Activated CD4-positive, alpha-beta T cell treated with anti-CD3 and anti-CD28 coated beads, Interleukin-2, amount 10 ng/mL, durations not matched to agents 7 days and 5 days (primary cell): ENCODE measurements at regions not wholly inside any gene's neighbourhood (a gene's known extent, or its start where the extent isn't known, plus 50 kb on each side); places are given as distances from the start of the nearest gene placed in this dataset.

Experiments
- CTCF ChIA-PET: fragments of 350-600 bp; sonication (Branson Sonifier 250); formaldehyde crosslinking; loops from one replicate; lab custom pipeline; 2021; ENCODE audit warnings: antibody characterized with exemption; lab: Charles Lee
- POLR2A ChIA-PET: fragments of 350-600 bp; sonication (Branson Sonifier 250); formaldehyde crosslinking; loops from one replicate; lab custom pipeline; 2021; ENCODE audit warnings: antibody characterized with exemption; lab: Charles Lee
- DNase-seq: peaks from one replicate; pipeline ENCODE4 v3.0.0-alpha.2; 2020
- H3K27ac Mint-ChIP-seq: one replicate; pipeline ENCODE4 v1.8.0; 2021; ENCODE audit warnings: mild to moderate bottlenecking, moderate library complexity, mixed read lengths
- H3K27me3 Mint-ChIP-seq: one replicate; pipeline ENCODE4 v1.8.0; 2021; ENCODE audit warnings: mixed read lengths
- H3K36me3 Mint-ChIP-seq: one replicate; pipeline ENCODE4 v1.8.0; 2021; ENCODE audit warnings: low read depth, mixed read lengths
- H3K4me1 Mint-ChIP-seq: one replicate; pipeline ENCODE4 v1.8.0; 2021; ENCODE audit warnings: mixed read lengths
- H3K4me3 Mint-ChIP-seq: one replicate; pipeline ENCODE4 v1.8.0; 2021; ENCODE audit warnings: mild to moderate bottlenecking, moderate library complexity, mixed read lengths
- H3K9me3 Mint-ChIP-seq: one replicate; pipeline ENCODE4 v1.8.0; 2021; ENCODE audit warnings: mixed read lengths

DNA sequence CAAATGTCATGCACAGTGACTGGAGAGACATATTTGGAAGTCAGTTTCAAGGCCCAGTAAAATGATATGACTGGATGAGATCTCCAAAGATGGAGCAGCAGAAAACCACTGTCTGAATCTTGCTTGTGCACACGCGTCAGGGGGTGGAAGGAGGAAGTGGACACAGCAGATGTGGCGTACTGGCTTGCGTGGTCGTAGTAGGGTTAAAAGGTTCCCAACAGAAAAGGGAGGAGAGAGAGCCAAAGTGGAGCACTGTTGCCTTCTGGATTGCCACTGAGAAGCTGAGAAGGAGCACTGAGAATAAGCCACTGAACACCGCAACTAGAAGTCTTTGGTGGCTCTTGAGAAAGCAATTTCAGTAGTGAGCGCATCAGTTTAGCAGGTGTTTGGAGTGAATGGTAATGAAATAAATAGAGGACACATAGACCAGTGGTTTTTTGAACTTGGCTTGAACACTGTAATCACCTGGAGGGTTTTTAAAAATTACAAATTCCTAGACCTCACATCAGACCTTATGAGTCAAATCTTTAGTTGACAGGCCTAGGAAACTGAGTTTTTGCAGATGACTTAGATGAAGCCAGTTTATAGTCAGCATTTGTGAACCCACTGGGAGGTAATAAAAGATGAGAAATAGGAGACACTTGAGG lies 227.3 kb downstream of the PTEN start:
- CTCF ChIA-PET = interaction anchor here (1.0 to 2.3 kb wide), 3 partner anchors 10 to 298 kb away, joined by 5 to 6 read pairs (median 5); no protein-coding TSS in a partner anchor
- no peak for DNase-seq
- Mint-ChIP-seq H3K4me3 (no peak overlapping the region), H3K27ac (peak overlapping the region; percentile 90), H3K9me3 (peaks cover 8% of the 10 kb centered on the region), H3K36me3 (peaks cover 18% of the 10 kb centered on the region), H3K27me3 (peaks cover 41% of the 10 kb centered on the region), H3K4me1 (peaks cover 38% of the 10 kb centered on the region)
- POLR2A ChIA-PET = interaction anchor here (0.7 to 0.9 kb wide), 2 partner anchors 215 to 227 kb away, joined by 3 to 4 read pairs; partner anchors contain the start of genes KLLN and PTEN

DNA sequence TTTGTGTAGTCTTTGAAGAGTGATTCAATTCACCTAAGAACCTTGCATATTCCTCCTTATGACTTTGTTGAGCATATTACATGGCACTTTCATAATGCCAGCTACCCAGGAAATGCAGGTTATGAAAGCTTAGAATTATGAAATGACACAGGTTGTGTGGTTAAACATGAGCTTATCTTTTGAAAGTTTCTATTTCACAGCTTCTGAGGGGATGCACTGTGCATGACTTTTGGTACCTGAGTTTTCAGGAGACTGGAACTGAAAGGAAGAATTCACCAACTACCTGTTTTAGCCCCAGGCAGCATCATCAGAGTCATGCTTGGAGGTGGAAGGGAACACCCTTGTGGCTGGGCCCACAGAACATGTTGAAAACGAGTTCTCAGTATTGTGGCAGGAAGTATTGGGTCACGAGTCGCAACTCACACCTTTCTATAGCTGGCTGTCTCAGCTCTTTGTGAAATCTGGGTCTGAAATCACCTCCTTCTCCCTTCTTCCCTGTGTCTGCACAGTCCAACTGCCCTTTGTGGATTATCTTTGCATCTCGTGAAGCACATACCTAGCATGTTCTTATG lies 228.2 kb downstream of the PTEN start:
- H3K36me3 Mint-ChIP-seq = peaks cover 18% of the 10 kb centered on the region
- peak overlapping the region; percentile 90 for H3K27ac Mint-ChIP-seq
- ChIA-PET CTCF (interaction anchor here (1.0 to 2.3 kb wide), 5 partner anchors 9 to 297 kb away, joined by 3 to 6 read pairs (median 5); no protein-coding TSS in a partner anchor), POLR2A (interaction anchor here (0.5 to 0.9 kb wide), 5 partner anchors 180 to 278 kb away, joined by 3 to 8 read pairs (median 3); partner anchors contain the start of genes KLLN and PTEN)
- H3K27me3 Mint-ChIP-seq = peaks cover 40% of the 10 kb centered on the region
- peak overlapping the region; percentile 4 for H3K4me3 Mint-ChIP-seq
- peaks cover 38% of the 10 kb centered on the region for H3K4me1 Mint-ChIP-seq
- peaks cover 8% of the 10 kb centered on the region for H3K9me3 Mint-ChIP-seq
- peak; percentile 86 for DNase-seq

DNA sequence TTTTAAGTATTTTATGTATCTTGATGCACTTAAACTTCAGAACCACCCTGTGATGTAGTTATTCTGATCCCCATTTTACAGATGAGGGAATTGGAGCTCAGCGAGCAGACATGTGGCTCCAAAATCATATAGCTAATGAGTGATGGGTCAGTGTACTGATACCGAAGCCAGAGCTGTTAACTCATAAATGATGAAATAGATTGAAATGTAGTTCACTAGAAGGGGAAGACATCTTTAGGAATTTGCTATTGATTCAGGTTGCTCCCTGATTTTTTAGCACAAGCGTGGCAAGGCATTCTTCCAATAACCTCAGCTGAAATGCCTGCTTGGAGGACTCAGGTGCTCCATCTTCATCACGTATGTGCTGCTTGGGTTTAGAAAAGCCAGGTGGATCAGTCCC lies 228.8 kb downstream of the PTEN start:
- peaks cover 17% of the 10 kb centered on the region for H3K36me3 Mint-ChIP-seq
- ChIA-PET CTCF (interaction anchor here (1.0 to 2.3 kb wide), 4 partner anchors 8 to 296 kb away, joined by 3 to 6 read pairs (median 4); no protein-coding TSS in a partner anchor), POLR2A (interaction anchor here (0.9 kb wide), 1 partner anchor 179 kb away, joined by 3 read pairs; no protein-coding TSS in a partner anchor)
- no peak for DNase-seq
- peaks cover 38% of the 10 kb centered on the region for H3K4me1 Mint-ChIP-seq
- peaks cover 38% of the 10 kb centered on the region for H3K27me3 Mint-ChIP-seq
- peaks cover 8% of the 10 kb centered on the region for H3K9me3 Mint-ChIP-seq
- H3K4me3 Mint-ChIP-seq = no peak overlapping the region
- H3K27ac Mint-ChIP-seq = peak overlapping the region; percentile 71

DNA sequence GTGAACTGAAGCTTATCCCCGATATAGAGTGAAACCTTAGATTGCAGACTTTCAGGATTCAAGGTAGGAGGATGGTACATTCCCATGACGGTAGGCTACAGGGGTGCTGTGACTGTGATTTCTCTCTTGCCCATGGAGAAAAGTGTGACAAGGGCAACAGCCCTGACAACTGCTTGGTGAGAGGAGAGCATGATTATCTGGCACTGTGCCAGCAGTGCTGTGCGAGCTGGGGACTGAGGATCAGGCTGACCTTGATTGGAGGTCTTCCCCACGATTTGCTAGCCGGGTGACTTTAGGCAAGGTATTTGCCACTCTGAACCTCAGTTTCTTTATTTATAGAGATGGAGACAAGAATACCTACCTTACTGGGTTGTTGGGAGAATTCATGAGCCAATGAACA lies 229.5 kb downstream of the PTEN start:
- peaks cover 16% of the 10 kb centered on the region for H3K36me3 Mint-ChIP-seq
- DNase-seq = no peak
- POLR2A ChIA-PET = no interaction called here
- no peak overlapping the region for H3K4me3 Mint-ChIP-seq
- H3K27ac Mint-ChIP-seq = peak overlapping the region; percentile 71
- H3K4me1 Mint-ChIP-seq = peaks cover 38% of the 10 kb centered on the region
- CTCF ChIA-PET = interaction anchor here (0.6 to 2.3 kb wide), 3 partner anchors 8 to 232 kb away, joined by 3 to 7 read pairs (median 5); no protein-coding TSS in a partner anchor
- H3K9me3 Mint-ChIP-seq = peaks cover 8% of the 10 kb centered on the region
- H3K27me3 Mint-ChIP-seq = peaks cover 38% of the 10 kb centered on the region

DNA sequence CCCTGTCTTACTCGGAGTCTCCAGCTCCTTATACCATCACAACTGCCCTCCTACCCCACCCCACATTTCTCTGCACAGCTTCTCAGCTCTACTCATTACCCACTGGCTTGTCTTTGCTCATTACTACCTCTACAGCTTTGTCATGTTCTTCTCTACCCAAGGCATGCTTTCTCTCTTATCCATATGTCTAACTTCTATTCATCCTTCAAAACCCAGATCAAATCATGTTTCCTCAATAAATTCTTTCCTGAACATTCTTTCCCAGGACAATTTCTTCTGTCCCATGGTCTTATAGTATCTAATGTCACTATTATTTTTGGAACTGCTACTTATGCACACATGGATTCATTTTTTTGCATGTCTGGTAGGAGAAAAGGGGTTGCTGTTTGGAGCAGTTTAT lies 231.4 kb downstream of the PTEN start:
- Mint-ChIP-seq H3K4me3 (no peak overlapping the region), H3K27me3 (peaks cover 36% of the 10 kb centered on the region), H3K9me3 (peaks cover 8% of the 10 kb centered on the region), H3K27ac (no peak overlapping the region), H3K36me3 (peaks cover 15% of the 10 kb centered on the region), H3K4me1 (peaks cover 37% of the 10 kb centered on the region)
- DNase-seq = no peak
- ChIA-PET CTCF (interaction anchor here (1.4 kb wide), 1 partner anchor 19 kb away, joined by 4 read pairs; no protein-coding TSS in a partner anchor), POLR2A (no interaction called here)

DNA sequence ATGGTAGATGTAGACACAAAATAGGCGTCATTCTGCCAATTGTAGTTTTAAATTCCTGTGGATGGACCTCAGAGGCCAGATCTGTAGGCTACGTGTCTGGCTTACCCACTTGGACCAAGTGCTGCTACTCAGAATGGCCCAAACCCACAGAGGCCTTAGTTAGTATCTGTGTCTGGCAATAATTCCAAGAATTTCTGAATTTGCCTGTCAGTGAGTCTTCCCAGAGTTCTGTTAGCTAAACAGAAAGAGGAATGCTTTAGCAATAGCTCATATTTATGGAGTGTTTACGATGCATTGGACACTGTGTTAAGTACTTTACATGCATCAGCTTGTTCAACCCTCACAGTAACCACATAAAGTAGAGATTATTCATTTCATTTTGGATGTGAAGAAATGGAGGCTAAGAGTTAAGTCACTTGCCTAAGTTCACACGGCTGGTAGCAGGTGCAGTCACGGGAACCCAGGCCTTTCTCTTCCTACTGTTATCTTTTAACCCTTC lies 231.8 kb downstream of the PTEN start:
- Mint-ChIP-seq H3K4me3 (no peak overlapping the region), H3K36me3 (peaks cover 11% of the 10 kb centered on the region), H3K9me3 (peaks cover 3% of the 10 kb centered on the region), H3K27me3 (peaks cover 35% of the 10 kb centered on the region), H3K4me1 (peaks cover 32% of the 10 kb centered on the region), H3K27ac (no peak overlapping the region)
- POLR2A ChIA-PET = no interaction called here
- CTCF ChIA-PET = interaction anchor here (1.4 kb wide), 1 partner anchor 19 kb away, joined by 4 read pairs; no protein-coding TSS in a partner anchor
- no peak for DNase-seq

DNA sequence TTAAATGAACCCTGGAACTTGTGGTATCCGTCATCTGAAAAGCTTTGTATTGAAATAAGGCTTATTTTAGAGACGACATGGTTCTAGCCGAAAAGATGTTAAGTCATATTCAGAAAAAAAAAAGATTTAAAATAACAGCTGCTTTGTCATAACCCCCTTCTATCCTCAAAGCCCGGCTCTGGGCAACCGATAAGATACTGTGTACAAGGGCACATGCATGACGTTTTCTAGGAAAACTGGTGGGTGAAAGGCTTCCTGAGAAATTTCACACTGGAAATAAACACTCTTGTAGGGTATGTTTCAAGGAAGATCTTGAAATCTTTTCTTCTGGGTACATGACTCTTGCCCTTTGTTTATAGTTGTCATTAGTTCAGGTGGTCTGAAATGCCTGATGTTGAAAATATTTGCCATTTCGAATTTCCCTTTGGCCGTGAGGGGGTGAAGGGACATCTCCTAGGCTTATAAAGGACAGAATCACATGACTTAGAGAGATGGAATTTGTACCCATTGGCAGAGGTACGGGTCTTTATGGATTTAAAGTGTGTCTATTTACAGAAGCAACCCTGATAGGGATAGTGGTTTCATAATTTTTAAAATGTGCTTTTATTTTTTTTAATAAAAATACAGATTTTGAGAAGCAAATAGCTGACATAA lies 232.5 kb downstream of the PTEN start:
- H3K9me3 Mint-ChIP-seq = no peaks in the 10 kb centered on the region
- DNase-seq = no peak
- H3K27me3 Mint-ChIP-seq = peaks cover 31% of the 10 kb centered on the region
- H3K4me3 Mint-ChIP-seq = no peak overlapping the region
- CTCF ChIA-PET = interaction anchor here (1.4 kb wide), 1 partner anchor 18 kb away, joined by 4 read pairs; no protein-coding TSS in a partner anchor
- POLR2A ChIA-PET = no interaction called here
- H3K36me3 Mint-ChIP-seq = peaks cover 7% of the 10 kb centered on the region
- no peak overlapping the region for H3K27ac Mint-ChIP-seq
- H3K4me1 Mint-ChIP-seq = peaks cover 26% of the 10 kb centered on the region

DNA sequence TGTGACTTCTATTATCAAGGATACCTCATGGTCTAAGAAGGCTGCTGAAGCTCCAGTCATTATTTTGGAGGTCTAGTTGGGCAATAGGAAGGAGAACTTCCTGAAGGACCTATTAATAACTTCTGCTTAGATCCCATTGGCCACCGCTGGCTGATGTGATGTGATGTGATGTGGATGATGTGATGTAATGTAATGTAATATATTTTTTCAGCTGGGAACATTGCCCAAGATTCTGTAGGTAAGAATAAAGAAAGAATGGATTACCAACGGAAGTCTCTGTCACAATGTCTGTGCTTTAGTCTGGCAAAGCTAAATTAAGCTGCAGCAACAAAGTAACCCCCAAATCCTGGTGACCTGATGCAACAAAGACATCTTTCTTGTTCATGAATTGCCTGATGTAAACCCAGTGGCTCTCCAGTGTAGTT lies 233.7 kb downstream of the PTEN start:
- POLR2A ChIA-PET = no interaction called here
- Mint-ChIP-seq H3K27me3 (peaks cover 34% of the 10 kb centered on the region), H3K4me1 (peaks cover 14% of the 10 kb centered on the region), H3K36me3 (peaks cover 7% of the 10 kb centered on the region), H3K4me3 (no peak overlapping the region), H3K27ac (no peak overlapping the region), H3K9me3 (peaks cover 4% of the 10 kb centered on the region)
- no peak for DNase-seq
- CTCF ChIA-PET = no interaction called here

DNA sequence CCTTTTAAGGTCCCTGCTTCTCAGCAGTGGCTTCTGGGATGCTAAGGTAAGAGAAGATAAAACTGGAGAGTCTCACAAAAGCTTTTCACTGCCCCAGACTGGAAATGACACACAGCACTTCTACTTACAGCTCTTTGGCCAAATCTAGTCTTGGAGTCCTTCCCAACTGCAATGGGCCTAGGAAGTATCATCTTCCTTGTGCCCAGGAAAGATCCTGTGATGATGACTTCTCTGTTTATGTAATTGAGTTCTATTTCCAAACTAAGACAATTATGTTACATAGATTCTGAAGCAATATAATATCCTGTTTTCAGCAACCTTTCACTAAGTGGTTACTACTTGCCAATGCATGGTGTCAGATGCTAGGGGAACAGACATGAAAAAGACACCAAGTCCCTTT lies 234.1 kb downstream of the PTEN start:
- Mint-ChIP-seq H3K9me3 (peaks cover 4% of the 10 kb centered on the region), H3K4me3 (no peak overlapping the region), H3K27ac (no peak overlapping the region), H3K4me1 (peaks cover 10% of the 10 kb centered on the region), H3K36me3 (peaks cover 7% of the 10 kb centered on the region), H3K27me3 (peaks cover 34% of the 10 kb centered on the region)
- ChIA-PET POLR2A (no interaction called here), CTCF (no interaction called here)
- DNase-seq = no peak

DNA sequence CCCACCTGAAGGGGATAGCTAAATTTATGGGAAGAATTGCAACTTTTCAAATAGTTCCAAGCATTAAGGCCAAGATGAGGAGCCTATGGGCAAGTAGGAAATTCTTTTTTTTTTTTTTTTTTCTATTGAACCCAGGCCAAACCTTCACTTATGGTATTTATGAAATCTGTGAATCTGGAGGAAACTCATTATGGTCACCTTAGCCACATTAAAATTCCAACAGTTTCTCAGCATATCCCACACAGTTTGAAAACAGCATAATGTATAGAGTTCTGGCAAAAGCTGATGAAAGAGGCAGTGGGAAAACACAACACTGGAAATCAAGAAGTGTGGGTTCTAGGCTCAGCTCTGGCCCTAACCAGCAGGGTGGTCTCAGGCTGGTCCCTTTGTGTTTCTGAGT lies 236.9 kb downstream of the PTEN start:
- Mint-ChIP-seq H3K9me3 (peaks cover 6% of the 10 kb centered on the region), H3K4me1 (no peaks in the 10 kb centered on the region), H3K36me3 (no peaks in the 10 kb centered on the region), H3K27me3 (peaks cover 24% of the 10 kb centered on the region), H3K27ac (no peak overlapping the region), H3K4me3 (no peak overlapping the region)
- CTCF ChIA-PET = interaction anchor here (0.7 to 1.7 kb wide), 3 partner anchors 9 to 181 kb away, joined by 3 to 5 read pairs (median 4); no protein-coding TSS in a partner anchor
- DNase-seq = no peak
- POLR2A ChIA-PET = no interaction called here

DNA sequence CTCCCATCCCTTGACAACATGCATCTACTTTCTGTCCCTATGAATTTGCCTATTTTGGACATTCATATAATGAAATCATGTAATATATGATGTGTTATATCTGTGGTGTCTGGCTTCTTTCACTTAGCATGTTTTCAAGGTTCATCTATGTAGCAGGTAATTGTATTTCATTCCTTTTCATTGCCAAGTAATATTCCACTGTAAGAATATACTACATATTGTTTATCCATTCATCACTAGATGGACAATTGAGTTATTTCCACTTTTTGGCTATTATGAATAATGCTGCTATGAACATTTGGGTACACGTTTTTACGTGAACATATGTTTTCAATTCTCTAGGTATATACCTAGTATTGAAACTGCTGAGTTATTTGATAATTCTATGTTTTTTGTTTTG lies 238.2 kb downstream of the PTEN start:
- POLR2A ChIA-PET = no interaction called here
- CTCF ChIA-PET = interaction anchor here (1.7 kb wide), 1 partner anchor 10 kb away, joined by 5 read pairs; no protein-coding TSS in a partner anchor
- H3K4me3 Mint-ChIP-seq = no peak overlapping the region
- peaks cover 6% of the 10 kb centered on the region for H3K9me3 Mint-ChIP-seq
- DNase-seq = no peak
- H3K27ac Mint-ChIP-seq = no peak overlapping the region
- H3K27me3 Mint-ChIP-seq = peaks cover 22% of the 10 kb centered on the region
- no peaks in the 10 kb centered on the region for H3K36me3 Mint-ChIP-seq
- H3K4me1 Mint-ChIP-seq = no peaks in the 10 kb centered on the region

DNA sequence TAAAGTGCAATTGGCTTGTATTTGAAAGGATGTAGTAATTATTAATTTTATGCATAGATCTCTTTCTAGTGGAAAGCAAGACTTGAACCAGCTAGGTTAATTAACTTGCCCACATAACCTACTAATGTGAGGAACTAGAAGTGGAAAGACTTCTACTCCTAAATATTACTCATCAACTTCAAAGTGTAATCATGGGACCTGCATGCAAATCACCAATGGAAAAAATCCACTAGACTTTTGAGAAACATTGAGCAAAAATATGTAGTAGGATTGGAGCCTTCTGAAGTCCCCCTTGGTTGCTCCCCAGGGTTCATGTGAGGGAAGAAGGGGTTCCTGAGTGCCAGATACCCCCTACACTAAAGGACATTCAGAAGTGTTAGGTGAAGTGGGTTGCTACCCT lies 240.2 kb downstream of the PTEN start:
- ChIA-PET CTCF (no interaction called here), POLR2A (no interaction called here)
- H3K9me3 Mint-ChIP-seq = peaks cover 6% of the 10 kb centered on the region
- no peak overlapping the region for H3K27ac Mint-ChIP-seq
- no peak overlapping the region for H3K4me3 Mint-ChIP-seq
- peaks cover 13% of the 10 kb centered on the region for H3K27me3 Mint-ChIP-seq
- no peak for DNase-seq
- no peaks in the 10 kb centered on the region for H3K36me3 Mint-ChIP-seq
- H3K4me1 Mint-ChIP-seq = peaks cover 11% of the 10 kb centered on the region
